GM21723 (cell line): ENCODE measurements at regions not wholly inside any gene's neighbourhood (a gene's known extent, or its start where the extent isn't known, plus 50 kb on each side); places are given as distances from the start of the nearest gene placed in this dataset.
"Not testable (repeated sequence)": the region's sequence is repeated elsewhere in the genome, so short reads cannot be mapped to it uniquely, and the experiment has no call there.

Source experiments
- ATAC-seq: cut with Tn5 transposase; IDR thresholded peaks from one replicate; pipeline ENCODE4 v1.9.1; 2021; ENCODE audit warnings: mild to moderate bottlenecking, moderate library complexity; ENCODE audit not compliant: unreplicated experiment

DNA sequence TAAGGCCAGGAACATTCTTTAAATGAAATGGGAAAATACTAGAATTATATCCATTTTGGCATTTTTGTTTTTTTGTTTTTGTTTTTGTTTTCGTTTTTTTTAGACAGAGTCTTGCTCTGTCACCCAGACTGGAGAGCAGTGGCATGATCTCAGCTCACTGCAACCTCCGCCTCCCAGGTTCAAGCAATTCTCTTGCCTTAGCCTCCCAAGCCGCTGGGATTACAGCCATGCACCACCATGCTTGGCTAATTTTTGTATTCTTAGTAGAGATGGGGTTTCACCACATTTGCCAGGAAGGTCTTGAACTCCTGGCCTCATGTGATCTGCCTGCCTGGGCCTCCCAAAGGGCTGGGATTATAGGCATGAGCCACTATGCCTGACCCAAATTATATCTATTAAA is 520.7 kb upstream of the RORB start:
- not testable (repeated sequence) for ATAC-seq

DNA sequence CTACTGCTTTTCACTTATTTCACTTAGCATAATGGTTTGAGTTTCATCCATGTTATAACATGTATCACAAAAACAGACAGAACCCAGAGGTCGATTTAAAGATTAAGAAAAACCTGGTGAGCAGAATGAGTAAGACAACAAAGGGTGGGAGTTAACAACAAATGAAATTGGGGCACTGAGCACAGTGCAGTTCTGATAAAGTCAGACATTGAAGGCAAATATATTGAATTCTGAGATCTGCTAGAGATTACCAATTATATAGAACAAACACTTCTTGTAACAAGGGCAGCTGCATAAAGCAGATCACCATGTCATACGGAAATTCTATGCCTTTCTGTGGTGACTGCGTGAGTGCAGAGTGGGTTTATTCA is 517.3 kb upstream of the RORB start:
- ATAC-seq = no peak

DNA sequence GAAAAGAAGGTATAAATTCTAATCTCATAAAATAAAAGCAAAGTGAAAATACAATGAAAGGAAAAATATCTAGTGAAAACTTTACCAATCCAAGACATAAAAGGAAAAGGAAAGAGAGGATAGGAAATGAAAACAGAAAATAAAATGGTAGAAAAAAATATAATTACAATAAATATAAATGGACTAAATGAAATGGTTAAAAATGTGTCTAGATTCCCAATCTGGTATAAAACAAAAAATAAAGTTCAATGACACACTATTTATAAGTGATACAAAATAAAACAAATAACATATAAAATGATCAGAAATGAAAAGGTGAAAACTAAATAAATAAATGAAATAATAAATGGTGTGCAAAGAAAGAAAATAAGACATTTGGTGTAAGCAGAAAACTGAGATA is 516.4 kb upstream of the RORB start:
- no peak for ATAC-seq

DNA sequence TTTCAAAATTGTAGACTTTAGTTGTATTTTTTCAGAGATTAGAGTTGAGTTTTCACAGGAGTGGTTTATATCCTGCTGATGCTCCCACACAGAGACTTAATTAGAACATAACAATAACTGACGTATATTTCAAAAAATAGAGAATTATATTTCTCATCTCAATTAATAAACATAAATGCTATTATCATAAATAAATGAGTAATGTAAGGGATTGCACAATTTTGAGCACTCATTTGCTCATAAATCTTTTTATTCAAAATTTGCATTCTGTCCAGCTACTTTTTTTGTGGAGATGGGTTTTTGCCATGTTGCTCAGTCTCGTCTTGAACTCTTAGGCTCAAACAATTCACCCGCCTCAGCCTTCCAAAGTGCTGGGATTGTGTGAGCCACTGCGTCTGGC is 515.7 kb upstream of the RORB start:
- no peak for ATAC-seq

- ATAC-seq = no peak
Measured at GRCh38 chr9:73995836-73996235, 501.3 kb upstream of the RORB start.

DNA sequence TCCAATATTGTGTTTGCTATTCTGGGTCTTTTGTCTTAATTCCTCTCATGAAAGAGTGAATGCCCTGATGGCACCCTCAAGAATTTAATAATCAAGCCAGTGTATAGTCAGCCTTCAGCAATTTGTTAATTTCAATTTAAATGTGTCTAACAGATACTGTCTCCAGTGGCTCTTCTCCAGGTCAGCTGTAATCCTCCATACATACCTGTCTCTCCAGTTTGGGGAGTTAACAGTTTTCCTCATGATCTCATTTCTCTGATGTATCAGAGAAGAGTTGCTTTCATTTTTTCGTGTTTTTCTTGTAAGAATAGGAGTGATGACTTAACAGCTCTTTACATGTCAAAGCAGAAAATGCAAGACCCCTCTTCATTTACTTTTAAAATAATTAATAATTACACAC is 500.3 kb upstream of the RORB start:
- ATAC-seq = no peak

DNA sequence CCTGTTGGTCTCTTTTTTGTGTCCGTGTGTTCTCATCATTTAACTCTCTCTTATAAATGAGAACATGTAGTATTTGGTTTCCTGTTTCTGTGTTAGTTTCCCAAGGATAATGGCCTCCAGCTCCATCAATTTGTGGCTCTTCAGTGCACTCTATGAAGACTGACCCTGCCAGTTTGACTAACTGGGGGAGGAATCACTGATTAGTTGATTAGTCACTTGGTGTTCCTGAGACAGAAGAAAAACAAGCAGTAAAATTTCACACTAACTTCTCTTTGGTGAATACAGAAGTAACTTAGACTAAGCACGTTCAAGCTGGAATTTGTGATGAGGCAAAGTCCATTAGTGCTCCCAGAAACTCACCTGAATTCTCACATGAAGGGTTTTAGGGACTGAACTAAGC is 495.8 kb upstream of the RORB start:
- ATAC-seq = no peak

DNA sequence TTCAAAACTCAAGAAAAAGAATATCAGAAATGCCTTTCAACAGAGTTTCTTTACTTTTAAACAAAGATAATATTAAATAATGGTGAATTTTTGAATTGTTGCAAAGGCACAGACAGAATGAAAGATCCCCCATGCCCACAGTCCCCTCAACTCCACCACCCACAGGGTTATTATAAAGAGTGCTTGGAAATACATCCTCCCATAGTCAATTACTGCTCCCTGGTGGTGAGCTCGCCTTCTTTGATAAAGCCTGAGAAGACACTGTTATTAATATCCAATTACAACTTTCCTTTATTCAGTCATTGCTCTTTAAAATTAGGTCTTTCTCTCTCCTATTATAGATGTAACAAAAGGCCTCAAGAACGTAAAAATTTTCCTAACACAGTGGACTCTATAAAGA is 490.2 kb upstream of the RORB start:
- no peak for ATAC-seq

DNA sequence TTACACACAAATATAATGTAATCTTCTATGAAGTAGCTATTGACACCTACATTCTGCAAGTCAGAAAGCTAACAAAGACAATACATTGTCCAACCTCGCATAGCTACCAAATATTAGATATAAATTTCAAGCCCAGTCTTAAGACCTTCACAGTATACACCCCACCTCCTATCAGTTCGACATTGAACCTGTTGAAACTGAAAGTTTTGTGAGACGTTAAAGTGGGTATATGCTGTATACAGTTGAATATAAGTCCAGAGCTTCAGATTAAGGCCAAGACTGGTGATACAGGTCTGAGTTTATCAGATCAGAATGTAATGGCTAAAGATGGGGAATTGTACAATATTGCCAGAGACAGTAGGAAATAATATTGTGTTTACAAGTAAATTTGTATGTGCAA is 489.3 kb upstream of the RORB start:
- no peak for ATAC-seq

GRCh38 chr9:74016004-74016403 is 481.1 kb upstream of the RORB start:
- no peak for ATAC-seq

- ATAC-seq = no peak
Measured at GRCh38 chr9:74025402-74025925, 471.7 kb upstream of the RORB start.

DNA sequence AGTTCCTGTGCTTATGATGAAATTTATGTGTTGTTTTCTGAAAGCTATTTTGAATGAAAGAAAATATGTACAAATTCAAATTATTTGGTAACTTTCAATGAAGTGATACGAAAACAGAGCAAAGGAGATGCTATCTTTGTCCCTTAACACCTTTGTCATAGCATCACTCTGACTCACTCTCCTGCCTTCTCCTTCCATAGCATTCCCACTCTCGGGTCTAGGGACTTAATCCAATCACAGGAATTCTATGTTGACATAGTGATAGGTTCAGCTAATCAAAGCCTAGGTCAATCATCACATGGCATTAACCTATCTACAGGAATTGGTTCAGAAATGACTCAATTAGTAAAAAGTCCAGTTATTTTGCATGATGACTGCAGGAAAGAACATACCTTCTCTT is 464.7 kb upstream of the RORB start:
- no peak for ATAC-seq

- ATAC-seq = no peak
Measured at GRCh38 chr9:74035786-74036185, 461.3 kb upstream of the RORB start.

- ATAC-seq = no peak
Measured at GRCh38 chr9:74036549-74037231, 460.4 kb upstream of the RORB start.

DNA sequence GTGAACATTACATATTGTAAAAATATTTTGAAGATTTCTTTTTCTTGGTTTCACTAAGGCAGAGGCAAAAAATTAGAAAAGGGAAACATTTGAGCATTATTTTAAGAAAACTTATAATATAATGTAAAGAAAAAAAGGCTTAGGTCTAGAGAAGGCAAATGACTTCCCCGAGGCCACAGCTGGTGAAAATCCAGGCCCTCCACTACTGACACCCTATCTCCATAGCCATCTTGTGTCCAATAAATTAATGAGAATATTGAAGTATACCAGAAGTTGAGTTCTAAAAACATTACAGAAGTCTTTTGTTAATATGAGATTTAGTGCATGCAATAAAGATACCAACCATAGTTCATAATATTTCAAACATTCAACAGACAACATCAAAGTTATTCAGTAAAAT is 459.9 kb upstream of the RORB start:
- no peak for ATAC-seq

- ATAC-seq = no peak
Measured at GRCh38 chr9:74041588-74041987, 455.5 kb upstream of the RORB start.

DNA sequence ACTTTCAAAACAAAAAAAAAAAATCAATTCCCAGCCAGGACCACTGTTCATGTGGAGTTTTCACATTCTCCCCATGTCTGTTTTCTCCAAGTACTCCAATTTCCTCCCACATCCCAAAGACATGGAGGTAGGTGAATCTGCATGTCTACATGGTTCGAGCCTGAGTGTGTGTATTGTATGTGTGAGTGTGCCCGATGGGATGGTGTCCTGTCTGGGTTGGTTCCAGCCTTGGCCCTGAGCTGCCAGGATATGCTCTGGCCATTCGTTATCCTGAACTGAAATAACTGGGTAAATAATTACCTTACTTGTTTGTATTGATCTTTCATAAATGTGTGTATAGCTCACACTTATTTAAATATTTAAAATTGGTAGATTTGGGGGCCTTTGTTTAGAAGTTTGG is 452.3 kb upstream of the RORB start:
- ATAC-seq = no peak

- no peak for ATAC-seq
Measured at GRCh38 chr9:74056023-74056422, 441.1 kb upstream of the RORB start.

- ATAC-seq = not testable (repeated sequence)
Measured at GRCh38 chr9:74057051-74057450, 440.1 kb upstream of the RORB start.

GRCh38 chr9:74064702-74065101 is 432.4 kb upstream of the RORB start:
- no peak for ATAC-seq

GRCh38 chr9:74066128-74066527 is 431.0 kb upstream of the RORB start:
- ATAC-seq = no peak

DNA sequence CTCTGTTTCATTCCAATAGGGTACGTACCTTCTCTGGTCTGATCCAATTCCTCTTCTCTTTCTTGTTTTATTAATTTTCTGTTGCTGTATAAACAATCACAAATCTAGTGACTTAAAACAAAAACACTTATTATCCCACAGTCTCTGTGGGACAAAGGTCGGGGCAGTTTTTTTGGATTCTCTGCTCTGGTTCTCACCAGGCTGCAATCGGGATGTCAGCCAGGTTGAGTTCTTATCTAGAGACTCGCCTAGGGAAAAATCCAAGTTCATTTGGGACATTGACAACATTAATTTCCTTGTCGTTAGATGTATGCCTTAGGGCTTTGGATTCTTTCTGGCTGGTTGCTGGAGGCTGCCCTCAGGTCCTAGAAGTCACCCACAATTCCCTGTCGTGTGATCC is 430.5 kb upstream of the RORB start:
- no peak for ATAC-seq

DNA sequence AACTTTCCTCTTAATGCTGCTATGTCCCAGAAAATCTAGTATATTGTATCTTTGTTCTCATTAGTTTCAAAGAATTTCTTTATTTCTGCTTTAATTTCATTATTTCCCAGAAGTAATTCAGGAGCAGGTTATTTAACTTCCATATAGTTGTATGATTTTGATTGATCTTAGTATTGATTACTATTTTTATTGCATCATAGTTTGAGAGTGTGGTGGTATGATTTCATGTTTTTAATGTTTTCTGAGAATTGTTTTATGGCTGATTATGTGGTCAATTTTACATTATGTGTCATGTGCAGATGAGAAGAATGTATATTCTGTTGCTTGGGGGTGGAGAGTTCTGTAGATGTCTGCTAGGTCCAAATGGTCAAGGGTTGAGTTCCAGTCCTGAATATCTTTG is 425.6 kb upstream of the RORB start:
- ATAC-seq = no peak
